Right lobe of liver (tissue), 6 donors: ENCODE measurements at regions not wholly inside any gene's neighbourhood (a gene's known extent, or its start where the extent isn't known, plus 50 kb on each side); places are given as distances from the start of the nearest gene placed in this dataset.
"Not testable (repeated sequence)": the region's sequence is repeated elsewhere in the genome, so short reads cannot be mapped to it uniquely, and the experiment has no call there.

Experiments
- ATAC-seq, 4 donors: fragments of 200-7000 bp; cut with Tn5 transposase; one replicate each; pipeline ENCODE4 v1.9.1; 2020; ENCODE audit warnings: mild to moderate bottlenecking in 4 of 4, moderate library complexity in 4 of 4
- DNase-seq, 3 donors: peaks; one replicate each; pipeline ENCODE4 v3.0.0-alpha.2; 2020
- H3K27ac ChIP-seq, 3 donors: fragments of 200-600 bp; one replicate each; pipeline ENCODE4 v1.8.0; 2022
- H3K27me3 ChIP-seq, 2 donors: fragments of 200-600 bp; one replicate each; pipeline ENCODE4 v1.8.0; 2022
- H3K36me3 ChIP-seq, 4 donors: fragments of 200-600 bp; sonication (generic) in 1 of 4; one replicate each; pipeline versions ENCODE4 v1.5.1 to v1.8.0; 2017 to 2022; ENCODE audit warnings: control low read depth in 1 of 4
- H3K4me1 ChIP-seq, 4 donors: fragments of 200-600 bp; sonication (generic) in 1 of 4; one replicate each; pipeline versions ENCODE4 v1.5.1 to v1.8.0; 2017 to 2022; ENCODE audit warnings: control low read depth in 1 of 4
- H3K4me3 ChIP-seq, 3 donors: fragments of 200-600 bp; one replicate each; pipeline ENCODE4 v1.8.0; 2022
- H3K9me3 ChIP-seq, 4 donors: fragments of 200-600 bp; sonication (generic) in 1 of 4; one replicate each; pipeline versions ENCODE4 v1.5.1 to v1.8.0; 2017 to 2022; ENCODE audit warnings: control low read depth in 1 of 4
- CTCF ChIP-seq, 4 donors: fragments of 200-600 bp in 3 of 4; fragments of 450-650 bp in 1 of 4; IDR thresholded peaks; one replicate each; pipeline versions ENCODE4 v1.5.1 to v1.8.0; 2016 to 2022; ENCODE audit warnings: antibody characterized with exemption in 4 of 4, mild to moderate bottlenecking in 2 of 4
- POLR2A ChIP-seq: fragments of 450-650 bp; IDR thresholded peaks from one replicate; pipeline ENCODE4 v1.6.1; 2017; ENCODE audit warnings: antibody characterized with exemption, mild to moderate bottlenecking
- WGBS: methylation state at CpG from one replicate; pipeline ENCODE4 v1.1.6; 2018; ENCODE audit warnings: low coverage, low lambda C conversion rate; ENCODE audit not compliant: insufficient coverage; ENCODE audit errors: missing lambda C conversion rate; 5-methylcytosine and 5-hydroxymethylcytosine counted together
- intact Hi-C, 2 donors: fragments of 100-400 bp; cut with DNase I; formaldehyde crosslinking; loops; one replicate each; pipeline versions ENCODE4 v1.11.2 to v1.14.1; 2022
- donor health status: DM: no; HTN: yes; CAD: no.
- donor health status: DM: no; HTN: no; CAD: no.
- donor health status: DM: no; HTN: no; CAD: no.
- donor health status: DM: no; HTN: yes; CAD: no.
- donor health status: DM: no; HTN: yes; CAD: no.

- H3K36me3 ChIP-seq = no peaks in the 10 kb centered on the region
- TF ChIP-seq CTCF (IDR thresholded peaks at IDR 0.05) = no peak
- no peak for TF ChIP-seq POLR2A
- H3K27ac ChIP-seq = no peak overlapping the region
- no peak for ATAC-seq
- H3K27me3 ChIP-seq = no peaks in the 10 kb centered on the region
- intact Hi-C loops = no loop called here
- no peak for DNase-seq
- 74% methylated on average over 3 of the region's 3 CpGs for WGBS
- H3K4me1 ChIP-seq = no peaks in the 10 kb centered on the region
- H3K4me3 ChIP-seq = no peak overlapping the region
- no peaks in the 10 kb centered on the region for H3K9me3 ChIP-seq
Observed at GRCh38 chr5:156219483-156220005, 107.4 kb upstream of the SGCD start.

GRCh38 chr5:156221816-156222215 is 105.1 kb upstream of the SGCD start:
- H3K27me3 ChIP-seq = no peaks in the 10 kb centered on the region
- no peak overlapping the region for H3K27ac ChIP-seq
- H3K4me3 ChIP-seq = no peak overlapping the region
- WGBS = 48% methylated on average over 2 of the region's 2 CpGs
- TF ChIP-seq POLR2A (no peak), CTCF (IDR thresholded peaks at IDR 0.05) (no peak)
- H3K9me3 ChIP-seq = no peaks in the 10 kb centered on the region
- H3K4me1 ChIP-seq = no peaks in the 10 kb centered on the region
- intact Hi-C loops = no loop called here
- H3K36me3 ChIP-seq = no peaks in the 10 kb centered on the region
- ATAC-seq = no peak
- no peak for DNase-seq

GRCh38 chr5:156223547-156223946 is 103.4 kb upstream of the SGCD start:
- no peaks in the 10 kb centered on the region for H3K36me3 ChIP-seq
- intact Hi-C loops = no loop called here
- H3K4me1 ChIP-seq = no peaks in the 10 kb centered on the region
- DNase-seq (no peak), ATAC-seq (no peak)
- no peak for TF ChIP-seq CTCF (IDR thresholded peaks at IDR 0.05)
- no peak for TF ChIP-seq POLR2A
- H3K27ac ChIP-seq = no peak overlapping the region
- H3K9me3 ChIP-seq = no peaks in the 10 kb centered on the region
- WGBS = 55% methylated on average over 3 of the region's 3 CpGs
- no peaks in the 10 kb centered on the region for H3K27me3 ChIP-seq
- no peak overlapping the region for H3K4me3 ChIP-seq

- WGBS = 75% methylated on average over 1 of the region's 1 CpG
Observed at GRCh38 chr5:156226485-156226884, 100.5 kb upstream of the SGCD start.

GRCh38 chr5:156230887-156231286 is 96.1 kb upstream of the SGCD start:
- no peaks in the 10 kb centered on the region for H3K4me1 ChIP-seq
- no peak for ATAC-seq
- H3K27me3 ChIP-seq = no peaks in the 10 kb centered on the region
- no peak overlapping the region for H3K27ac ChIP-seq
- TF ChIP-seq CTCF (IDR thresholded peaks at IDR 0.05) (no peak), POLR2A (no peak)
- intact Hi-C loops = no loop called here
- H3K4me3 ChIP-seq = no peak overlapping the region
- no peak for DNase-seq
- 69% methylated on average over 4 of the region's 4 CpGs for WGBS
- no peaks in the 10 kb centered on the region for H3K36me3 ChIP-seq
- H3K9me3 ChIP-seq = no peaks in the 10 kb centered on the region

More at GRCh38 chr5:156226485-156226884, 100.5 kb upstream of the SGCD start:
- H3K27ac ChIP-seq, ATAC-seq, H3K36me3 ChIP-seq, DNase-seq, H3K27me3 ChIP-seq, H3K9me3 ChIP-seq, H3K4me1 ChIP-seq, H3K4me3 ChIP-seq, intact Hi-C loops: not testable (repeated sequence)
